Endodermal cell (in vitro differentiated cells): ENCODE measurements at regions not wholly inside any gene's neighbourhood (a gene's known extent, or its start where the extent isn't known, plus 50 kb on each side); places are given as distances from the start of the nearest gene placed in this dataset.

Source experiments
- DNase-seq: peaks from one replicate; pipeline ENCODE4 v3.0.0-alpha.2; 2017
- H3K27ac ChIP-seq: 2 replicates; pipeline ENCODE4 v1.5.1; 2013; ENCODE audit warnings: mild to moderate bottlenecking, low read depth, low read length, moderate library complexity
- H3K27me3 ChIP-seq: 2 replicates; pipeline ENCODE4 v1.6.1; 2013; ENCODE audit warnings: mild to moderate bottlenecking, low read length, moderate library complexity; ENCODE audit not compliant: insufficient read depth, control insufficient read depth, poor library complexity, severe bottlenecking
- H3K36me3 ChIP-seq: 2 replicates; pipeline ENCODE4 v1.7.0; 2013; ENCODE audit warnings: mild to moderate bottlenecking, low read length, moderate library complexity; ENCODE audit not compliant: control insufficient read depth, insufficient read depth
- H3K4me1 ChIP-seq: one replicate; pipeline ENCODE4 v1.7.0; 2013; ENCODE audit warnings: low read length; ENCODE audit not compliant: control insufficient read depth, insufficient read depth
- H3K4me3 ChIP-seq: 2 replicates; pipeline ENCODE4 v1.5.1; 2013; ENCODE audit warnings: mild to moderate bottlenecking, low read length, moderate library complexity
- H3K9ac ChIP-seq: 2 replicates; pipeline ENCODE4 v1.6.1; 2013; ENCODE audit warnings: mild to moderate bottlenecking, low read length, moderate library complexity; ENCODE audit not compliant: poor library complexity, severe bottlenecking; ENCODE audit errors: extremely low read depth
- H3K9me3 ChIP-seq: 2 replicates; pipeline ENCODE4 v1.6.1; 2013; ENCODE audit warnings: mild to moderate bottlenecking, low read length, moderate library complexity; ENCODE audit not compliant: control insufficient read depth
- H3K27ac Mint-ChIP-seq: 2 replicates; pipeline ENCODE4 v1.8.0; 2020; ENCODE audit warnings: mixed read lengths
- H3K27me3 Mint-ChIP-seq: 2 replicates; pipeline ENCODE4 v1.8.0; 2021; ENCODE audit warnings: mild to moderate bottlenecking, mixed read lengths; ENCODE audit not compliant: insufficient read depth
- H3K36me3 Mint-ChIP-seq: 2 replicates; pipeline ENCODE4 v1.8.0; 2020; ENCODE audit warnings: low read depth, mixed read lengths
- H3K4me1 Mint-ChIP-seq: 2 replicates; pipeline ENCODE4 v1.8.0; 2020; ENCODE audit warnings: mixed read lengths
- H3K4me3 Mint-ChIP-seq: 2 replicates; pipeline ENCODE4 v1.8.0; 2020; ENCODE audit warnings: mild to moderate bottlenecking, moderate library complexity, mixed read lengths
- H3K9me3 Mint-ChIP-seq: 2 replicates; pipeline ENCODE4 v1.8.0; 2020; ENCODE audit warnings: mild to moderate bottlenecking, mixed read lengths
- WGBS, 2 experiments: methylation state at CpG; one replicate each; pipeline versions ENCODE4 v1.1.5 to v1.1.7; 2013; ENCODE audit warnings: missing lambda C conversion rate in 2 of 2, mixed read lengths in 1 of 2; ENCODE audit not compliant: insufficient coverage in 1 of 2, insufficient read length in 1 of 2; 5-methylcytosine and 5-hydroxymethylcytosine counted together
- TF ChIP-seq, protein P1 (sequence below): fragments of 200-600 bp; sonication (generic); conservative IDR thresholded peaks from 2 replicates; pipeline ENCODE4 v1.5.0; 2021; ENCODE audit warnings: antibody characterized with exemption, mild to moderate bottlenecking

- H3K27me3 Mint-ChIP-seq: peaks cover 6% of the 10 kb centered on the region
- no peak overlapping the region for H3K4me3 ChIP-seq
- H3K36me3 Mint-ChIP-seq: no peaks in the 10 kb centered on the region
- no peak overlapping the region for H3K4me3 Mint-ChIP-seq
- no peaks in the 10 kb centered on the region for H3K4me1 Mint-ChIP-seq
- H3K27ac Mint-ChIP-seq: no peak overlapping the region
- no peak for DNase-seq
- 88% methylated on average over 1 to 3 of the region's 4 CpGs for whole genome bisulfite sequencing, 2 experiments
- H3K4me1 ChIP-seq: no peaks in the 10 kb centered on the region
- H3K36me3 ChIP-seq: no peaks in the 10 kb centered on the region
- no peaks in the 10 kb centered on the region for H3K9me3 ChIP-seq
- TF ChIP-seq, protein P1, sequence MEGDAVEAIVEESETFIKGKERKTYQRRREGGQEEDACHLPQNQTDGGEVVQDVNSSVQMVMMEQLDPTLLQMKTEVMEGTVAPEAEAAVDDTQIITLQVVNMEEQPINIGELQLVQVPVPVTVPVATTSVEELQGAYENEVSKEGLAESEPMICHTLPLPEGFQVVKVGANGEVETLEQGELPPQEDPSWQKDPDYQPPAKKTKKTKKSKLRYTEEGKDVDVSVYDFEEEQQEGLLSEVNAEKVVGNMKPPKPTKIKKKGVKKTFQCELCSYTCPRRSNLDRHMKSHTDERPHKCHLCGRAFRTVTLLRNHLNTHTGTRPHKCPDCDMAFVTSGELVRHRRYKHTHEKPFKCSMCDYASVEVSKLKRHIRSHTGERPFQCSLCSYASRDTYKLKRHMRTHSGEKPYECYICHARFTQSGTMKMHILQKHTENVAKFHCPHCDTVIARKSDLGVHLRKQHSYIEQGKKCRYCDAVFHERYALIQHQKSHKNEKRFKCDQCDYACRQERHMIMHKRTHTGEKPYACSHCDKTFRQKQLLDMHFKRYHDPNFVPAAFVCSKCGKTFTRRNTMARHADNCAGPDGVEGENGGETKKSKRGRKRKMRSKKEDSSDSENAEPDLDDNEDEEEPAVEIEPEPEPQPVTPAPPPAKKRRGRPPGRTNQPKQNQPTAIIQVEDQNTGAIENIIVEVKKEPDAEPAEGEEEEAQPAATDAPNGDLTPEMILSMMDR: no peak
- H3K27me3 ChIP-seq: peaks cover 5% of the 10 kb centered on the region
- H3K9me3 Mint-ChIP-seq: no peaks in the 10 kb centered on the region
- no peak overlapping the region for H3K9ac ChIP-seq
- H3K27ac ChIP-seq: no peak overlapping the region
Measured at GRCh38 chr2:65767946-65768345, 335.5 kb upstream of the SPRED2 start.

DNA sequence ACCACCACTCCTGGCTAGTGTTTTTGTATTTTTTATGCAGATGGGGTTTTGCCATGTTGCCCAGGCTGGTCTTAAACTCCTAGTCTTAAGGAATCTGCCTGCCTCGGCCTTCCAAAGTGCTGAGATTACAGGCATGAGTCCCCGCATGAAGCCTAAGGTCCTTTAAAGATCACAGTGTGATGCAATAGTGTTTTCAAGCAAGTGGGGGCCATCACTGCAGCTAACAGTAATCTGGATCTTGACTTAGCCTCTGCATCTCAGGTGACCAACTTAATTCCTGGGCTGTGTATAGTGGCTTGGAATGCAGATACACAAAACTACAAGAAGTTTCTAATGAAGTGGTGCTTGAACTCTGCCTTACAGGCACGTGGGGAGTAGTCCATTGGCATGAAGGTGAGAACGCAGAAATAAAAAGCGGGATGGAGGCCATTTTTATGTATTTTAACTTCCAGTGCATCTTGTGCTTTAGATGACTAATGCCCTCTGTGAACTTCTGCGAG is 334.4 kb upstream of the SPRED2 start:
- H3K36me3 ChIP-seq: no peaks in the 10 kb centered on the region
- no peak overlapping the region for H3K9ac ChIP-seq
- H3K4me3 ChIP-seq: no peak overlapping the region
- Mint-ChIP-seq H3K4me3 (no peak overlapping the region), H3K36me3 (no peaks in the 10 kb centered on the region), H3K27ac (no peak overlapping the region), H3K9me3 (no peaks in the 10 kb centered on the region), H3K27me3 (peaks cover 5% of the 10 kb centered on the region), H3K4me1 (no peaks in the 10 kb centered on the region)
- DNase-seq: no peak
- H3K27ac ChIP-seq: no peak overlapping the region
- H3K27me3 ChIP-seq: peaks cover 5% of the 10 kb centered on the region
- TF ChIP-seq, protein P1: no peak
- no peaks in the 10 kb centered on the region for H3K4me1 ChIP-seq
- 85 to 86% methylated on average over 4 to 6 of the region's 6 CpGs for WGBS, 2 experiments
- no peaks in the 10 kb centered on the region for H3K9me3 ChIP-seq

DNA sequence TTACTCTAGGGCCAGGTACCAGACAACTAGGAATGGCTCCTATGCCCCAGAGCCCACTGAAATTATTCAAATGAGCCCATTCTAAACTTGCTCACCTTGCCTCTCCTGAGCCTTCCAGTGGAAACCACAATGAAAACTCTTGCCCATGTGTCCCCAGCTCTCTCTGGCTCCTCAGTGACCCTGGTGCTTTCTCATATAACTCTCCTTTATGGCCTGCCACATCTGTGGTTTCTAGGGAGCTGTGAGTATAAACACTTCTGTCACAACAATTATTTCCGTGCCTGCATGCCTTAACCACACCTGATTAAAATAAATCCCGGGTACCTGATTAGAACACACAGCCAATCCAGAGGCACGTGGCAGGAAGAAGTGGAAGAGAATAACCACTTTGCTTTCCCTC is 333.0 kb upstream of the SPRED2 start:
- H3K36me3 Mint-ChIP-seq: no peaks in the 10 kb centered on the region
- no peak overlapping the region for H3K4me3 Mint-ChIP-seq
- Histone ChIP-seq H3K4me3 (no peak overlapping the region), H3K27me3 (peaks cover 5% of the 10 kb centered on the region), H3K36me3 (no peaks in the 10 kb centered on the region), H3K9ac (no peak overlapping the region), H3K27ac (no peak overlapping the region), H3K4me1 (no peaks in the 10 kb centered on the region), H3K9me3 (no peaks in the 10 kb centered on the region)
- DNase-seq: no peak
- H3K4me1 Mint-ChIP-seq: no peaks in the 10 kb centered on the region
- H3K9me3 Mint-ChIP-seq: no peaks in the 10 kb centered on the region
- H3K27me3 Mint-ChIP-seq: peaks cover 5% of the 10 kb centered on the region
- H3K27ac Mint-ChIP-seq: no peak overlapping the region
- 95% methylated on average over 3 of the region's 3 CpGs; no CpG with 5 or more reads in 1 of the 2 experiments for WGBS, 2 experiments
- TF ChIP-seq, protein P1: no peak
